H1 (cell line): ENCODE measurements at regions not wholly inside any gene's neighbourhood (a gene's known extent, or its start where the extent isn't known, plus 50 kb on each side); places are given as distances from the start of the nearest gene placed in this dataset.

Experiments used
- CREB1 ChIP-seq: IDR thresholded peaks from 2 replicates; pipeline ENCODE4 v1.6.1; 2012; ENCODE audit warnings: inconsistent platforms
- CTCF ChIP-seq, 3 experiments: IDR thresholded peaks; 1 replicate in 2 of 3; 2 replicates in 1 of 3; pipeline versions ENCODE4 v1.5.1 to v1.6.1; 2011; ENCODE audit warnings: low read length in 3 of 3, mild to moderate bottlenecking in 3 of 3, inconsistent platforms in 2 of 3, low read depth in 1 of 3, moderate library complexity in 1 of 3; ENCODE audit not compliant: insufficient read depth in 1 of 3; ENCODE audit errors: control extremely low read depth in 1 of 3
- EZH2 ChIP-seq: fragments of 200-600 bp; sonication (generic); IDR thresholded peaks from 2 replicates; pipeline ENCODE4 v1.7.1; 2012; ENCODE audit warnings: low read depth, mild to moderate bottlenecking, moderate library complexity, low read length, inconsistent platforms; ENCODE audit not compliant: severe bottlenecking
- GTF2F1 ChIP-seq: IDR thresholded peaks from 2 replicates; pipeline ENCODE4 v1.6.1; 2012; ENCODE audit warnings: low read depth, low read length, improper control_type of control experiment, borderline replicate concordance
- SIN3A ChIP-seq, 2 experiments: IDR thresholded peaks in 1 of 2; conservative IDR thresholded peaks in 1 of 2; 2 replicates each; pipeline ENCODE4 v1.6.1; 2011 to 2012; ENCODE audit warnings: low read length in 2 of 2, improper control_type of control experiment in 1 of 2, low read depth in 1 of 2, mild to moderate bottlenecking in 1 of 2
- TAF1 ChIP-seq: IDR thresholded peaks from 2 replicates; pipeline ENCODE4 v1.6.1; 2011; ENCODE audit warnings: mild to moderate bottlenecking, low read depth, low read length
- TBP ChIP-seq: IDR thresholded peaks from 2 replicates; pipeline ENCODE4 v1.6.1; 2011; ENCODE audit warnings: low read depth, low read length, improper control_type of control experiment
- TF ChIP-seq, protein P1 (sequence below): IDR thresholded peaks from 2 replicates; pipeline ENCODE4 v1.6.1; 2012; ENCODE audit warnings: low read length, inconsistent platforms

- no peak for TF ChIP-seq CTCF (IDR thresholded peaks at IDR 0.05; ENCODE audit: control extremely low read depth in 1 of 3, insufficient read depth in 1 of 3, low read depth in 1 of 3, low read length in 3 of 3)
- no peak for TF ChIP-seq GTF2F1
- TF ChIP-seq CREB1 = no peak
- TF ChIP-seq, protein P1, sequence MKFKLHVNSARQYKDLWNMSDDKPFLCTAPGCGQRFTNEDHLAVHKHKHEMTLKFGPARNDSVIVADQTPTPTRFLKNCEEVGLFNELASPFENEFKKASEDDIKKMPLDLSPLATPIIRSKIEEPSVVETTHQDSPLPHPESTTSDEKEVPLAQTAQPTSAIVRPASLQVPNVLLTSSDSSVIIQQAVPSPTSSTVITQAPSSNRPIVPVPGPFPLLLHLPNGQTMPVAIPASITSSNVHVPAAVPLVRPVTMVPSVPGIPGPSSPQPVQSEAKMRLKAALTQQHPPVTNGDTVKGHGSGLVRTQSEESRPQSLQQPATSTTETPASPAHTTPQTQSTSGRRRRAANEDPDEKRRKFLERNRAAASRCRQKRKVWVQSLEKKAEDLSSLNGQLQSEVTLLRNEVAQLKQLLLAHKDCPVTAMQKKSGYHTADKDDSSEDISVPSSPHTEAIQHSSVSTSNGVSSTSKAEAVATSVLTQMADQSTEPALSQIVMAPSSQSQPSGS = no peak
- no peak for TF ChIP-seq EZH2
- no peak for TF ChIP-seq TBP
- TF ChIP-seq TAF1 = no peak
- no peak for TF ChIP-seq SIN3A (conservative IDR thresholded peaks at IDR 0.05 in 1 of 2, IDR thresholded peaks at IDR 0.05 in 1 of 2; ENCODE audit: low read depth in 1 of 2, low read length in 2 of 2)
Observed at GRCh38 chr4:3612281-3612680, 80.1 kb upstream of the LRPAP1 start.
